Mesothelial cell of epicardium (in vitro differentiated cells): ENCODE measurements at regions not wholly inside any gene's neighbourhood (a gene's known extent, or its start where the extent isn't known, plus 50 kb on each side); places are given as distances from the start of the nearest gene placed in this dataset.

Experiments used
- DNase-seq, 2 experiments: peaks; one replicate each; pipeline ENCODE4 v3.0.0; 2021; ENCODE audit warnings: low spot score in 2 of 2; ENCODE audit not compliant: unreplicated experiment in 2 of 2
- H3K27ac Mint-ChIP-seq: 2 replicates; pipeline ENCODE4 v1.8.0; 2021; ENCODE audit warnings: mixed read lengths
- H3K27me3 Mint-ChIP-seq: 2 replicates; pipeline ENCODE4 v1.8.0; 2021; ENCODE audit warnings: low read depth, mixed read lengths
- H3K36me3 Mint-ChIP-seq: 2 replicates; pipeline ENCODE4 v1.8.0; 2021; ENCODE audit warnings: mixed read lengths
- H3K4me1 Mint-ChIP-seq: 2 replicates; pipeline ENCODE4 v1.8.0; 2021; ENCODE audit warnings: mixed read lengths
- H3K4me3 Mint-ChIP-seq: 2 replicates; pipeline ENCODE4 v1.8.0; 2021; ENCODE audit warnings: mild to moderate bottlenecking, moderate library complexity, mixed read lengths
- H3K9me3 Mint-ChIP-seq: 2 replicates; pipeline ENCODE4 v1.8.0; 2021; ENCODE audit warnings: mixed read lengths
- CTCF ChIP-seq: fragments of 200-600 bp; sonication (generic); IDR thresholded peaks from one replicate; pipeline ENCODE4 v1.5.0; 2021; ENCODE audit warnings: antibody characterized with exemption; ENCODE audit not compliant: unreplicated experiment

DNA sequence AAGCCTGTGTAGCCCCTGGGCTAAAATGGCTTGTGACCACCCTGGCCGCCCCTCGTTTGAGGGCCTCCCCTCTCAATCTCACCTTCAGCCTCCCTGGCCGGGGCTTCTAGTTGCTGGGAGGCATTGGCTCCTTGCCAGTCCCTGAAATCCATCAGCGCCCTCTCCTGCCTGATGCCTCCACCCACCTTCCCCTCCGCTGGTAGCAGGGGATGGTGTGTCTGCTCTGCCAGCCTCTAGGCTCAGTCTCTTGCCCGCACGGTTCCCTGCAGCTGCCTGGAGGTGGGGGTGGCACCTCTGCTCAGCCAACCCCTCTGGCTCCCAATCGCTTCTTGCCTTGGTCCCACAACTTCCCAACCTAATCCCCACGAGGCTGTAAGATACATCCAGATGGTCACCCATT is 167.9 kb downstream of the PHETA1 start:
- peak; percentile 37 to 66 for DNase-seq
- peaks cover 41% of the 10 kb centered on the region for H3K27me3 Mint-ChIP-seq
- H3K4me1 Mint-ChIP-seq = peaks cover 26% of the 10 kb centered on the region
- no peak for TF ChIP-seq CTCF
- no peaks in the 10 kb centered on the region for H3K36me3 Mint-ChIP-seq
- no peaks in the 10 kb centered on the region for H3K9me3 Mint-ChIP-seq
- no peak overlapping the region for H3K4me3 Mint-ChIP-seq
- H3K27ac Mint-ChIP-seq = no peak overlapping the region

GRCh38 chr12:111197376-111197944 is 171.4 kb downstream of the PHETA1 start:
- no peak for DNase-seq
- peaks cover 34% of the 10 kb centered on the region for H3K4me1 Mint-ChIP-seq
- no peak for TF ChIP-seq CTCF
- H3K9me3 Mint-ChIP-seq = no peaks in the 10 kb centered on the region
- peaks cover 47% of the 10 kb centered on the region for H3K27me3 Mint-ChIP-seq
- no peak overlapping the region for H3K4me3 Mint-ChIP-seq
- H3K36me3 Mint-ChIP-seq = no peaks in the 10 kb centered on the region
- no peak overlapping the region for H3K27ac Mint-ChIP-seq

GRCh38 chr12:111196532-111196931 is 172.4 kb downstream of the PHETA1 start:
- Mint-ChIP-seq H3K4me1 (peaks cover 32% of the 10 kb centered on the region), H3K9me3 (no peaks in the 10 kb centered on the region), H3K36me3 (no peaks in the 10 kb centered on the region), H3K27me3 (peaks cover 42% of the 10 kb centered on the region), H3K27ac (no peak overlapping the region), H3K4me3 (no peak overlapping the region)
- TF ChIP-seq CTCF = no peak
- DNase-seq = no peak

- peaks cover 2% of the 10 kb centered on the region for H3K36me3 Mint-ChIP-seq
- peaks cover 44% of the 10 kb centered on the region for H3K27me3 Mint-ChIP-seq
- no peak overlapping the region for H3K4me3 Mint-ChIP-seq
- no peak overlapping the region for H3K27ac Mint-ChIP-seq
- peaks cover 22% of the 10 kb centered on the region for H3K4me1 Mint-ChIP-seq
- no peak for TF ChIP-seq CTCF
- peaks cover 1% of the 10 kb centered on the region for H3K9me3 Mint-ChIP-seq
- DNase-seq = no peak
Measured at GRCh38 chr12:111195316-111195715, 173.6 kb downstream of the PHETA1 start.

- Mint-ChIP-seq H3K27ac (no peak overlapping the region), H3K9me3 (peaks cover 8% of the 10 kb centered on the region), H3K36me3 (peaks cover 7% of the 10 kb centered on the region), H3K4me3 (no peak overlapping the region), H3K4me1 (peaks cover 17% of the 10 kb centered on the region), H3K27me3 (peaks cover 49% of the 10 kb centered on the region)
- no peak for DNase-seq
- TF ChIP-seq CTCF = no peak
Measured at GRCh38 chr12:111194703-111195051, 174.2 kb downstream of the PHETA1 start.
